H9 (cell line): ENCODE measurements at regions not wholly inside any gene's neighbourhood (a gene's known extent, or its start where the extent isn't known, plus 50 kb on each side); places are given as distances from the start of the nearest gene placed in this dataset.

ENCODE experiments used
- DNase-seq: peaks from one replicate; pipeline ENCODE4 v3.0.0-alpha.2; 2017
- H2AFZ ChIP-seq: one replicate; pipeline ENCODE4 v1.6.1; 2013; ENCODE audit warnings: mild to moderate bottlenecking, low read length, control low read depth, moderate library complexity
- H2AK5ac ChIP-seq: 2 replicates; pipeline ENCODE4 v1.6.1; 2013; ENCODE audit warnings: low read length, control low read depth, mixed read lengths; ENCODE audit not compliant: insufficient read length
- H2BK120ac ChIP-seq: one replicate; pipeline ENCODE4 v1.6.1; 2013; ENCODE audit warnings: low read depth, mild to moderate bottlenecking, low read length, control low read depth, inconsistent platforms; ENCODE audit not compliant: poor library complexity, severe bottlenecking
- H2BK12ac ChIP-seq: 2 replicates; pipeline ENCODE4 v1.6.1; 2013; ENCODE audit warnings: low read length, control low read depth, mixed read lengths, low read depth; ENCODE audit not compliant: insufficient read length
- H2BK15ac ChIP-seq: 2 replicates; pipeline ENCODE4 v1.6.1; 2013; ENCODE audit warnings: low read depth, low read length, control low read depth
- H2BK20ac ChIP-seq: one replicate; pipeline ENCODE4 v1.6.1; 2013; ENCODE audit warnings: low read depth, mild to moderate bottlenecking, low read length, control low read depth, inconsistent platforms; ENCODE audit not compliant: poor library complexity, severe bottlenecking
- H2BK5ac ChIP-seq: 2 replicates; pipeline ENCODE4 v1.6.1; 2013; ENCODE audit warnings: low read length, control low read depth, mixed read lengths; ENCODE audit not compliant: insufficient read length
- H3K14ac ChIP-seq: 2 replicates; pipeline ENCODE4 v1.6.1; 2013; ENCODE audit warnings: low read length, control low read depth; ENCODE audit not compliant: insufficient read depth
- H3K18ac ChIP-seq: 2 replicates; pipeline ENCODE4 v1.6.1; 2013; ENCODE audit warnings: low read depth, mild to moderate bottlenecking, mixed read lengths, low read length, control low read depth; ENCODE audit not compliant: insufficient read length
- H3K23ac ChIP-seq: 2 replicates; pipeline ENCODE4 v1.6.1; 2013; ENCODE audit warnings: low read length, control low read depth, mixed read lengths, low read depth; ENCODE audit not compliant: insufficient read length
- H3K23me2 ChIP-seq: 2 replicates; pipeline ENCODE4 v1.6.1; 2013; ENCODE audit warnings: low read depth, mild to moderate bottlenecking, mixed read lengths, low read length, control low read depth; ENCODE audit not compliant: insufficient read length, poor library complexity, severe bottlenecking
- H3K27ac ChIP-seq: 2 replicates; pipeline ENCODE4 v1.5.1; 2013; ENCODE audit warnings: low read length, control low read depth, mixed read lengths, low read depth; ENCODE audit not compliant: insufficient read length
- H3K27me3 ChIP-seq: 2 replicates; pipeline ENCODE4 v1.6.1; 2013; ENCODE audit warnings: low read length, control low read depth, inconsistent platforms; ENCODE audit not compliant: insufficient read depth
- H3K4ac ChIP-seq: 2 replicates; pipeline ENCODE4 v1.6.1; 2013; ENCODE audit warnings: low read depth, mild to moderate bottlenecking, control low read depth, inconsistent platforms, low read length, moderate library complexity
- H3K4me1 ChIP-seq: 2 replicates; pipeline ENCODE4 v1.6.1; 2013; ENCODE audit warnings: low read length, control low read depth, inconsistent platforms; ENCODE audit not compliant: insufficient read depth
- H3K4me2 ChIP-seq: 2 replicates; pipeline ENCODE4 v1.6.1; 2013; ENCODE audit warnings: low read length, control low read depth, mixed read lengths; ENCODE audit not compliant: insufficient read length, insufficient read depth
- H3K56ac ChIP-seq: 2 replicates; pipeline ENCODE4 v1.6.1; 2013; ENCODE audit warnings: low read depth, mild to moderate bottlenecking, mixed read lengths, low read length, control low read depth; ENCODE audit not compliant: insufficient read length
- H3K79me1 ChIP-seq: 2 replicates; pipeline ENCODE4 v1.6.1; 2013; ENCODE audit warnings: low read depth, mild to moderate bottlenecking, moderate library complexity, low read length, control low read depth, inconsistent platforms; ENCODE audit not compliant: insufficient read depth, poor library complexity, severe bottlenecking
- H3K79me2 ChIP-seq: 2 replicates; pipeline ENCODE4 v1.6.1; 2013; ENCODE audit warnings: low read length, control low read depth, inconsistent platforms; ENCODE audit not compliant: insufficient read depth
- H3K9ac ChIP-seq: 2 replicates; pipeline ENCODE4 v1.6.1; 2013; ENCODE audit warnings: low read length, control low read depth, mixed read lengths; ENCODE audit not compliant: insufficient read length; ENCODE audit errors: extremely low read depth
- H3K9me3 ChIP-seq: one replicate; pipeline ENCODE4 v1.6.1; 2013; ENCODE audit warnings: low read depth, low read length, inconsistent platforms; ENCODE audit not compliant: control insufficient read depth
- H3T11ph ChIP-seq: one replicate; pipeline ENCODE4 v1.6.1; 2013; ENCODE audit warnings: mild to moderate bottlenecking, low read length, control low read depth, inconsistent platforms
- H4K20me1 ChIP-seq: one replicate; pipeline ENCODE4 v1.6.1; 2013; ENCODE audit not compliant: control insufficient read depth, insufficient read length, insufficient read depth
- H4K5ac ChIP-seq: 2 replicates; pipeline ENCODE4 v1.6.1; 2013; ENCODE audit warnings: low read depth, mild to moderate bottlenecking, mixed read lengths, low read length, control low read depth; ENCODE audit not compliant: insufficient read length
- H4K8ac ChIP-seq: replicated peaks from 2 replicates; pipeline ENCODE4 v1.6.1; 2013; ENCODE audit warnings: low read length, control low read depth, mixed read lengths, low read depth; ENCODE audit not compliant: insufficient read length
- H4K91ac ChIP-seq: 2 replicates; pipeline ENCODE4 v1.6.1; 2013; ENCODE audit warnings: low read depth, mild to moderate bottlenecking, moderate library complexity, mixed read lengths, low read length, control low read depth; ENCODE audit not compliant: insufficient read length
- H3K27ac Mint-ChIP-seq, 3 experiments: 2 replicates in 2 of 3; 3 replicates in 1 of 3; pipeline ENCODE4 v1.8.0; 2020 to 2021; ENCODE audit warnings: mixed read lengths in 3 of 3, mild to moderate bottlenecking in 1 of 3, moderate library complexity in 1 of 3
- H3K27me3 Mint-ChIP-seq: 2 replicates; pipeline ENCODE4 v1.8.0; 2021; ENCODE audit warnings: low read depth, mild to moderate bottlenecking, moderate library complexity, mixed read lengths
- H3K36me3 Mint-ChIP-seq, 3 experiments: 2 replicates in 2 of 3; 3 replicates in 1 of 3; pipeline ENCODE4 v1.8.0; 2020 to 2021; ENCODE audit warnings: low read depth in 3 of 3, mixed read lengths in 3 of 3; ENCODE audit not compliant: insufficient read depth in 1 of 3
- H3K4me1 Mint-ChIP-seq, 2 experiments: 2 replicates each; pipeline ENCODE4 v1.8.0; 2020; ENCODE audit warnings: mixed read lengths in 2 of 2
- H3K4me3 Mint-ChIP-seq, 2 experiments: 2 replicates in 1 of 2; 3 replicates in 1 of 2; pipeline ENCODE4 v1.8.0; 2020 to 2021; ENCODE audit warnings: mild to moderate bottlenecking in 2 of 2, mixed read lengths in 2 of 2, moderate library complexity in 1 of 2
- H3K9me3 Mint-ChIP-seq, 2 experiments: 2 replicates in 1 of 2; 3 replicates in 1 of 2; pipeline ENCODE4 v1.8.0; 2020; ENCODE audit warnings: mild to moderate bottlenecking in 2 of 2, mixed read lengths in 2 of 2, moderate library complexity in 1 of 2
- TF ChIP-seq, protein P1 (sequence below): fragments of 200-600 bp; sonication (generic); conservative IDR thresholded peaks from 3 replicates; pipeline ENCODE4 v1.8.0; 2021; ENCODE audit warnings: antibody characterized with exemption, mild to moderate bottlenecking

DNA sequence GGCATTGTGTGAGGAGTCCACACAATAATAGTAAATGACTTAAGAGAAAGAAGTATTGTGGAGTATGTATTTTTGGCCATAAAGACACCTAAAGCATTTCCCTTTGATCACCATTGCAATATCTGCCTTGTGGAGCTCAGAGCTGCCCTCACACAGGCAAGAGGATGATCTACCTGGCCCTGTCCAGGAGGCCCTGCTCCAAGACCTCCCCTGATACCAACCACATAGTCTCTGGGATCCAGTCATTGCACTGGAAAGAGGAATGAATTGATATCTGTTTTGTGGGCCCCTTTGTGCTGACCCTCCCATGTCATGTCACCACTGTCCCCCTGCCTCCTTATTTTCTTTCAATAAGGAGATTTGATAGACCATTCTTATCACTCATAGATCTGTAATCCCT is 430.6 kb upstream of the TNP1 start:
- Histone ChIP-seq H3K4me2 (no peak overlapping the region), H3T11ph (no peak overlapping the region), H3K27ac (no peak overlapping the region), H3K18ac (no peak overlapping the region), H3K14ac (no peak overlapping the region), H3K4ac (no peak overlapping the region), H4K20me1 (no peaks in the 10 kb centered on the region), H2BK120ac (no peak overlapping the region), H4K5ac (no peak overlapping the region), H2BK5ac (no peak overlapping the region), H3K27me3 (no peaks in the 10 kb centered on the region), H3K23me2 (no peaks in the 10 kb centered on the region), H4K91ac (no peak overlapping the region), H3K56ac (no peak overlapping the region), H2AFZ (no peak overlapping the region), H3K9me3 (peaks cover 11% of the 10 kb centered on the region), H2BK15ac (no peak overlapping the region), H3K4me1 (peaks cover 8% of the 10 kb centered on the region; the same call in 1 of the 2 replicates), H3K9ac (no peak overlapping the region), H3K23ac (no peak overlapping the region), H3K79me1 (no peaks in the 10 kb centered on the region), H3K79me2 (no peaks in the 10 kb centered on the region), H2AK5ac (no peak overlapping the region), H2BK12ac (no peak overlapping the region), H4K8ac (no peak overlapping the region), H2BK20ac (no peak overlapping the region)
- no peak for DNase-seq
- H3K27ac Mint-ChIP-seq: peak overlapping the region in 2 of 3 experiments; percentile 59 to 97; a peak in 1 of 7 replicates
- peaks cover 8 to 18% (median 10%) of the 10 kb centered on the region in 3 experiments; a peak in 6 of 7 replicates for H3K36me3 Mint-ChIP-seq
- H3K4me1 Mint-ChIP-seq: peaks cover 14 to 18% of the 10 kb centered on the region in 2 experiments
- TF ChIP-seq, protein P1, sequence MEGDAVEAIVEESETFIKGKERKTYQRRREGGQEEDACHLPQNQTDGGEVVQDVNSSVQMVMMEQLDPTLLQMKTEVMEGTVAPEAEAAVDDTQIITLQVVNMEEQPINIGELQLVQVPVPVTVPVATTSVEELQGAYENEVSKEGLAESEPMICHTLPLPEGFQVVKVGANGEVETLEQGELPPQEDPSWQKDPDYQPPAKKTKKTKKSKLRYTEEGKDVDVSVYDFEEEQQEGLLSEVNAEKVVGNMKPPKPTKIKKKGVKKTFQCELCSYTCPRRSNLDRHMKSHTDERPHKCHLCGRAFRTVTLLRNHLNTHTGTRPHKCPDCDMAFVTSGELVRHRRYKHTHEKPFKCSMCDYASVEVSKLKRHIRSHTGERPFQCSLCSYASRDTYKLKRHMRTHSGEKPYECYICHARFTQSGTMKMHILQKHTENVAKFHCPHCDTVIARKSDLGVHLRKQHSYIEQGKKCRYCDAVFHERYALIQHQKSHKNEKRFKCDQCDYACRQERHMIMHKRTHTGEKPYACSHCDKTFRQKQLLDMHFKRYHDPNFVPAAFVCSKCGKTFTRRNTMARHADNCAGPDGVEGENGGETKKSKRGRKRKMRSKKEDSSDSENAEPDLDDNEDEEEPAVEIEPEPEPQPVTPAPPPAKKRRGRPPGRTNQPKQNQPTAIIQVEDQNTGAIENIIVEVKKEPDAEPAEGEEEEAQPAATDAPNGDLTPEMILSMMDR: no peak
- H3K9me3 Mint-ChIP-seq: peaks cover 15 to 17% of the 10 kb centered on the region in 2 experiments
- peaks cover 42% of the 10 kb centered on the region for H3K27me3 Mint-ChIP-seq
- H3K4me3 Mint-ChIP-seq: no peak overlapping the region
